ENCODE measurements at regions not wholly inside any gene's neighbourhood (a gene's known extent, or its start where the extent isn't known, plus 50 kb on each side); places are given as distances from the start of the nearest gene placed in this dataset.

- DNase-seq (ENCODE audit: low read depth) = peak; percentile 2
- H3K4me3 ChIP-seq (ENCODE audit: low read depth, low read length) = no peak overlapping the region
- no peak for TF ChIP-seq CTCF (IDR thresholded peaks at IDR 0.05; ENCODE audit: insufficient read depth, low read length)
These were observed 391.4 kb upstream of the DIPK2B start for GRCh38 chrX:45592101-45592500.

- no peak overlapping the region for H3K4me3 ChIP-seq (ENCODE audit: low read depth, low read length)
- TF ChIP-seq CTCF (IDR thresholded peaks at IDR 0.05; ENCODE audit: insufficient read depth, low read length) = no peak
- no peak for DNase-seq (ENCODE audit: low read depth)
These were observed 391.0 kb upstream of the DIPK2B start for GRCh38 chrX:45591650-45592049.

- TF ChIP-seq CTCF (IDR thresholded peaks at IDR 0.05; ENCODE audit: insufficient read depth, low read length) = no peak
- H3K4me3 ChIP-seq (ENCODE audit: low read depth, low read length) = no peak overlapping the region
- DNase-seq (ENCODE audit: low read depth) = no peak
These were observed 384.0 kb upstream of the DIPK2B start for GRCh38 chrX:45584717-45585116.

GRCh38 chrX:45577361-45577760 is 376.7 kb upstream of the DIPK2B start:
- DNase-seq (ENCODE audit: low read depth) = no peak
- TF ChIP-seq CTCF (IDR thresholded peaks at IDR 0.05; ENCODE audit: insufficient read depth, low read length) = no peak

GRCh38 chrX:45571453-45571852 is 370.8 kb upstream of the DIPK2B start:
- H3K4me3 ChIP-seq (ENCODE audit: low read depth, low read length) = no peak overlapping the region
- no peak for TF ChIP-seq CTCF (IDR thresholded peaks at IDR 0.05; ENCODE audit: insufficient read depth, low read length)
- DNase-seq (ENCODE audit: low read depth) = no peak

More at GRCh38 chrX:45577361-45577760, 376.7 kb upstream of the DIPK2B start:
- H3K4me3 ChIP-seq (ENCODE audit: low read depth, low read length) = no peak overlapping the region

GRCh38 chrX:45566456-45566855 is 365.8 kb upstream of the DIPK2B start:
- no peak for TF ChIP-seq CTCF (IDR thresholded peaks at IDR 0.05; ENCODE audit: insufficient read depth, low read length)
- no peak for DNase-seq (ENCODE audit: low read depth)
- no peak overlapping the region for H3K4me3 ChIP-seq (ENCODE audit: low read depth, low read length)

GRCh38 chrX:45557387-45557786 is 356.7 kb upstream of the DIPK2B start:
- H3K4me3 ChIP-seq (ENCODE audit: low read depth, low read length) = no peak overlapping the region
- peak; percentile 25 for DNase-seq (ENCODE audit: low read depth)
- no peak for TF ChIP-seq CTCF (IDR thresholded peaks at IDR 0.05; ENCODE audit: insufficient read depth, low read length)
